HG03196 (cell line): ENCODE measurements at regions not wholly inside any gene's neighbourhood (a gene's known extent, or its start where the extent isn't known, plus 50 kb on each side); places are given as distances from the start of the nearest gene placed in this dataset.

Experiments
- ATAC-seq: cut with Tn5 transposase; IDR thresholded peaks from one replicate; pipeline ENCODE4 v1.9.1; 2021; ENCODE audit not compliant: unreplicated experiment

GRCh38 chr9:104025104-104025503 is 69.0 kb upstream of the SMC2 start:
- ATAC-seq, result no peak

DNA sequence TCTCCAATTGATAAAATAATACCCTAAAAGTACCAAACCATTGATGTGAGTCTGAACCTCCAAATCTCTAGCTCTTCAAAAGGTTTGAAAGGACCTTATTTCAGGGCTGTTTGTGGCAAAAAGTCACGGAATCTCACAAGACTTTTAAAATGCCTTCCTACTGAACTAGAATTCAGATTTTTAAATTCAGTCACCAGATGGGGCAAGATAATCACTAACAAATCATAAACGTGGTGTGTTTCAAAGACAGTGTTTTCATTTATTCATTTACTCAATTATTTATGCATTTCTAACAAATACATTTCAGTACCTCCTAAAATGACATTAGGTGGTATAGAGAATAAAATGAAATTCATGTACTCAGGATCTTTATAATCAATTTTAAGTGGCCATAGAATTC is 68.2 kb upstream of the SMC2 start:
- ATAC-seq, result no peak

DNA sequence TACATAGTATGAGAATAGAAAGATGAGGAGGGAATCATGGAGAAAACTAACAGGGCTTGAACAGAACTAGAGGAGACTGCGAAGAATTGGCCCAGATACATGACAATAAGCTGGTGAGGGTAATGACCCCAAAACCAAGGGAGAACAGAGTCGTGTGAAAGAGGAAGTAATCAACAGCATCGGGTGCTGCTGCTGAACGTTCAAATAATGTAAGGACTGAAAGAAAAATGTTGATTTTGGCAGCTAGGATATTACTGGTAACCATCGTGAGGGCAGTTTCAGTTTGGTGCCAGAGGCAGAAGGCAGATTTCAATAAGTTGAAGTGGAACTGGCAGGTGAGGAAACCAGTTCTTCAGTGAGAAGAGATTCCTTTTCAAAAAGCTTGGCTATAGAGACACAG is 66.8 kb upstream of the SMC2 start:
- no peak for ATAC-seq

DNA sequence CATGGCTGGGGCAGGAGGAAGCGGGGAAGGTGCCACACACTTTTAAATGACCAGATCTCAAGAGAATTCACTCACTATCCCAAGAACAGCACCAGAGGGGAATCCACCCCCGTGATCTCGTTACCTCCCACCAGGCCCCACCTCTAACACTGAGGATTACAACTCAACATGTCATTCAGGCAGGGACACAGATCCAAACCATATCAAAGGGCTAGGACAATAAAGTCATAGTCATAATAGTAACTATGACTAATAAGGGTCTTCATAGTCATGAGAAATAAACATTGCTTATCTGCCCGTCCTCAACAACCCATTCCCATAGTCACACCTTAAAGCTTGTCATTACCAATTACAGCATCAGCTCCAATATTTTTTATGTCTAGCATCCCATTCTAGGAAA is 65.3 kb upstream of the SMC2 start:
- ATAC-seq, result no peak
